GM21576 (cell line): ENCODE measurements at regions not wholly inside any gene's neighbourhood (a gene's known extent, or its start where the extent isn't known, plus 50 kb on each side); places are given as distances from the start of the nearest gene placed in this dataset.
"Not testable (repeated sequence)": the region's sequence is repeated elsewhere in the genome, so short reads cannot be mapped to it uniquely, and the experiment has no call there.

Experiments used
- ATAC-seq: cut with Tn5 transposase; IDR thresholded peaks from one replicate; pipeline ENCODE4 v1.9.1; 2021; ENCODE audit warnings: mild to moderate bottlenecking, moderate library complexity; ENCODE audit not compliant: unreplicated experiment

DNA sequence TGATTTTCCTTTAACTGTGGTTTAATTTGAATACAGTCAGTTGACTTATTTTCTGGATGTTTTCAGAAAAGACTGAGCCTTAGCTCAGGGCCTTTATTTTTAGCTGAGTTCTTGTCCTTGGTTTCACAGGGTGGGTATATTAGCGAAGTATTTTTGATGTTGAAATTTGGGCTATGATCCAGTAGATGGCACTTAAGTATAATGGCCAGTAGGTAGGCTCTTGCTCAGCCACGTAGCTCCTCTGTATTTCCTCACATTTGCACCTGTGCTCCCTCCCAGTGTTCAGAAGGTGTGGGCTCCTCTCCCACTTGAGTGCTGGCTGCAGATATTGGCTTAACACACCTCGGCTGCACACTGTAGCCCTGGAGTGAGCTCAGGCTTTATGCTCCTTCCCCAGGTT is 549.9 kb upstream of the AMOT start:
- no peak for ATAC-seq

DNA sequence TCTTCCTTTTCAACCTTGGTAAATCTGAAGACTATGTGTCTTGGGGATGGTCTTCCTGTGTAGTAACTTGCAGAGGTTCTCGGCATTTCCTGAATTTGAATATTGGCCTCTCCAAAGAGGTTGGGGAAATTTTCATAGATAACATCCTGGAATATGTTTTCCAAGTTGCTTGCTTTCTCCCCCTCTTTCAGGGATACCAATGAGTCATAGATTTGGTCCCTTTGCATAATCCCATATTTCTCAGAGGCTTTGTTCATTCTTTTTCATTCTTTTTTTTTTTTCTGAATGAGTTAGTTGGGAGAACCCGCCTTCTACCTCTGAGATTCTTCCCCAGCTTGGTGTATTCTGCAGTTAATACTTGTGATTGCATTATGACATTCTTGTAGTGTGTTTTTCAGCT is 549.2 kb upstream of the AMOT start:
- no peak for ATAC-seq

DNA sequence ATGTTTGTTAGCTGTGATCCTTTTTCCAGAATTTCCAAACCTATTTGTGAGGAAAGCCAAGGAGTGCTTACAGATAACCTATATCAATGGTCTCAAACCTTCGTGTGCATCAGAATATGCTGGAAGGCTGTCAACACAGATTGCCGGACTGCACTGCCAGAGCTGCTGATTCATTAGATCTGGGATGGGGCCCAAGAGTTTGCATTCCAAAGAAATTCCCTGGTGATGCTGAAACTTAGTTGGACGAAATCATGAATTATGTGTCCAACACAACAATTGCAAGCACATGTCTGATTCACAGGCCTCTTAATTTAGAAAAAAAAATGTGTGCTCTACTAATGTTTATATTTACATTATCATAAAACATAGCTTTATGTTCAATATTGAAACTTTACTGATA is 544.0 kb upstream of the AMOT start:
- ATAC-seq, result no peak

DNA sequence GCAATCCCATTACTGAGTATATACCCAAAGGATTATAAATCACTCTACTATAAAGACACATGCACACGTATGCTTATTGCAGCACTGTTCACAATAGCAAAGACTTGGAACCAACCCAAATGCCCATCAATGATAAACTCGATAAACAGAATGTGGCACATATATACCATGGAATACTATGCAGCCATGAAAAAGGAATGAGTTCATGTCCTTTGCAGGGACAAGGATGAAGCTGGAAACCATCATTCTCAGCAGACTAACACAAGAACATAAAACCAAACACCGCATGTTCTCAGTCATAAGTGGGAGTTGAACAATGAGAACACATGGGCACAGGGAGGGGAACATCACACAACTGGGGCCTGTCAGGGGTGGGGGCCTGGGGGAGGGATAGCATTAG is 532.8 kb upstream of the AMOT start:
- not testable (repeated sequence) for ATAC-seq

DNA sequence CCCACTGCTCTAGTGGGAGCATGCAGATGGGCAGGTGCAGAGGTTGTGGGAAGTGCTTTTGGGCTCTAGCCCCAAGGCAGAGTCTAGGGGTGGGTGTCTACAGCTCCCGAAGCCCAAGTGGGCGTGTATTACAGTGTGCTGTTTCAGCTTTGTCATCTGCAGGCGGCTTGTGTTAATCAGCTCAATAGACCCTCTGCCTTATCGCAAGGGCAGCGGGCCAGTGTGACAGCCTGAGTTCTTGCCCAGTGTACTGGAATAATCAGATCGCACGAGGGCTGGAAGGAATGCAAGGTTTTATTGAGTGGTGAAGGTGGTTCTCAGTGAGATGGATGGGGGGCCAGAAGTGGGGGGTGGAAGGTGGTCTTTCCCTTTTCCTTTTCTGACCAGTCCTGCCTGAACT is 529.4 kb upstream of the AMOT start:
- no peak for ATAC-seq

DNA sequence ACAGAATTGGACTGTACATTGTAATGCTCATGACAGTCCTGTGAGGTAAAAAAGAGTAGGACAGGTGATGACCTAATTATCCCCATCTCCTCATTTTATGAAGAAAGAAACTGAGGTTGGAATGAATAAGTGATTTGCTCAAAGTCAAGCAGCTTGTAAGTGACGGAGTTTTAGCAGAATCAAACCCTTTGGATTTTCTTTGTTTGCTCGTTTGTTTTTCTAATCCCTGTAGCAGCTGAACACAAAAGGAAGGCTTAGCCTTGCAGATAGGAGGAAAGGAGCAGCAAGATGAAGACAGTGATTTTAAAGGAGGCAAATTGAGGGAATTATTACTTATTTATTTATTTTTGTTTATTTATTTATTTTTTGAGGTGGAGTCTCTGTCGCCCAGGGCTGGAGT is 528.4 kb upstream of the AMOT start:
- no peak for ATAC-seq

DNA sequence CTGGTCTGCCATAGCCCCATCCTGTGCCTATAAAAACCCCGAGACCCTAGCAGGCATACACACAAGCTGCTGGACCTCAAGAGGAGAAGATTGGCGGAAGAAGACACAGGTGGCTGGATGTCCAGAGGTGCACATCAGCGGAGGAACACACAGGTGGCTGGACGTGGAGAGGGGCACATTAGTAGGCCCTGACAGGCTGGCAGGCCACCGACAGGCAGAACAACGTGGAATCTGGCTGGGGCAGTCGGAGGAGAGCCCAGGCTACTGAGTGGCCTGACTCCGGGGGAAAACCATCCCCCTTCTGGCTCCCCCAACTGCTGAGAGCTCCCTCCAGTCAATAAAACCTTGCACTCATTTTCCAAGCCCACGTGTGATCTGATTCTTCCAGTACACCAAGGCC is 512.5 kb upstream of the AMOT start:
- ATAC-seq, result no peak

DNA sequence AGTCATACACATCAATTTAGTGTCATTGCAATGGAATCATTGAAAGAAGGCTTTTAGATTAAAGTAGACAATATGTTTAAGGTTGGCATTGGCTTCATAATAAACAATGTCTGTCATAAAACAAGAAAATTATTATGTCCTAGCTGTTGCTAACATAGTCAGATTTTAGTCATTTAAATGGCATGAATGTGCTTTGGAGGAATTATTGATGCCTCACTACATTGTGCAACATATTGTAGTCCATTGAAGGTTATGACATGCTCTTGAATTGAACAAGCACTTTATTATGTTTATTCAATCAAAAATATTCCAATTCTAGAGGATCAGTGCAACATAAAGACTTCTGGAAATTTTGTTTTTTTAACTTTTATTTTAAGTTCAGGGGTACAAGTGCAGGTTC is 489.8 kb upstream of the AMOT start:
- ATAC-seq, result no peak

DNA sequence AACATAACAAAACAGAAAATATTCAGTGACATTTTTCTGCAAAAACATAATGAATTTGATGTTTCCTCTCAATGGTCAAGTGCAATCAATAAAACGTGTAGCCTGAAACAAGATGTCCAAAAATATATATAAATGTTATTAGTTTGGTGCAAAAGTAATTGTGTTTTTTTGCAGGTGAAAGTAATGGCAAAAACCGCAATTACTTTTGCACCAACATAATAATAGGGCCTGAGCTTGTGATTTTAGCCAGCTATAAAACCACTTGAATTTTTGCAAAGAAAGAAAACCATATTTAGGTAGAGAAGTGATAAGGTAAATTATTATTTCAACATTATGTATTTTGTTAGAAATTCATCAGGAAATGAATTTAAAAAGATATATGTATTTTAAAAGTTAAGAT is 475.3 kb upstream of the AMOT start:
- ATAC-seq, result no peak

DNA sequence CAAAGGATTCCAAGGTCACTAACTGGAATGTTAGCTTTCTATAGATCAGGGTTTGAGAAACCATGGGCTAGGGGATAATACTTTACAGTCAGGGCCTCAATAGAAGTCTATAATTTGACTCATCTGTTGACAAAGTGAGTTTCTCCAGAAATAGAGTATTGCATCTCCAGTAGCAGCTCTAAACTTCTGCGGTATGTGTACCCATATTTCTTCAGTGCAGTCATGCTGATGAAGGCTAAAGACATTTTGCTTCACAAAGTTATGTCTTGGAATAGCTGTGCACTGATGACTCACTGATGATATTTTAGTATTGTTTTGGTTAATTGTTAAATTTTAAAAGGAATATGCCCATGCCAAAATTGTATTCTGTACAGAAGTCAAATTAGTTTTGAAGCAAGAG is 464.9 kb upstream of the AMOT start:
- no peak for ATAC-seq

DNA sequence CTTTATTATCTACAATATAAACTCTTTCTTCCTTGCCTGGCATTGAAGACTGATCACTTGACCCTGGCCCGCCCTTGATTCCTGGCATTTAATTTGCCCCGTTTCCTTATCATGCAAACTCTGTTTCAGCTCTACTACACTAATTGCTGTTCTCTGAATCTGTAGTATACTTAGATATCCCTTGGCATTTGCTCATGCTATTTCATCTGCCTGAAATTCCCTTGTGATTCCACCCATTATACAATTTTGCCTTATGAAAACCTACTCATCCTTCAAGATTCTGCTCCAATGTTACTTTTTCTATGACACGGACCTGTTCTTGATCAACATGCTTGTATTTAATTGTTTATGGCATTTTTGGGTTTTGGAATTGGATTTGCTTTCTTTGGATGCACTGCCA is 459.9 kb upstream of the AMOT start:
- no peak for ATAC-seq

DNA sequence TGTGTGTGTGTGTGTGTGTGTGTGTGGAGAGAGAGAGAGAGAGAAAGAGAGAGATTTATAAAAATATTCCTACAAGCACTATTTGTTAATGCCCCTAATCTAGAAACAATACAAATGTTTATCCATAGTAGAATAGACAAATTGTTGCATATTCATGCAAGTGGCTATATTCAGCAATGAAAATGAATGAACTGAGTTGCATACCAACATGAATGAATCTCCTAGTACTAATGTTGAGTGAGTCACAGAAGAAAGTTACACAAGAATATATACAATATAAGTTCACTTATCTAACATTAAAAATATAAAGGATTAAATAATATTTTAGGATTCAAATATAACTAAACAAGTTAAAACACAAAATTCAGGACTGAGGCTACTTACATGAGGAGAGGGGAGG is 456.8 kb upstream of the AMOT start:
- ATAC-seq, result no peak

DNA sequence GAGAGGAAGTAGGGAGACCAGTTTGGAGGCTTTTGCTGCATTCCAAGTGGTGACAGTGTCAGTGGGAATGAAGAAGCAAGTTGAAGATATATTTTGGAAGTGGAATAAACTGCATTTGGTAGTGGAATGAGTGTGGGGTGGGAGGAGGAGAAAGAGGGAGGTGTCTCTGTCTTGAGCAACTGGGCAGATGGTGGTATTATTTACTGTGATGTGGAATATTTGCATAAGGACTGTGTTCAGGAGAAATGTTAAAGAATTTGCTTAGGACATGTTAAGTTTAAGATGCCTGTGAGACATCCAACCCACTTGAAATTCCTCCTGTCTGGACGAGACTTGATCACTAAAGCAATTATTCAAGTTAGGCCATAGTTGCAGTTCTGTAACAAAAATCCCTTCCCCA is 448.9 kb upstream of the AMOT start:
- ATAC-seq, result no peak

DNA sequence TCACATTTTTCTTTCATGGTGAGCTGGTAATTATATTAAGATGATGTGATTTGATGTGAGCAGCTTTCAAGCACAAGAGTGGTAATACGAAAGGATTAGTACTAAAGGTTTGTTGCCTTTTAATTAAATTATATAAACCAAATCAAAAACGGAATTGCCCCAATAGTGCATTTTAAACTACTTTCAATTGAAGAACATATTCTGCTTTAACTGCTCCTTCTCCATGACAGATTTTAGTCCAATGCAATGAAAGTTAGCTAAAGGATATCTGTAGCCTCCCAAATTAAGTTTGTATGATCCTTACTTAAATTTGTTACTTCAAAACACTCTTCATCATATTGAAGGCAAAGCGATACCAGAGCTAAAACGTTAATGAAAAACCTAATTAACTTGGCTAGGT is 447.1 kb upstream of the AMOT start:
- ATAC-seq, result no peak

DNA sequence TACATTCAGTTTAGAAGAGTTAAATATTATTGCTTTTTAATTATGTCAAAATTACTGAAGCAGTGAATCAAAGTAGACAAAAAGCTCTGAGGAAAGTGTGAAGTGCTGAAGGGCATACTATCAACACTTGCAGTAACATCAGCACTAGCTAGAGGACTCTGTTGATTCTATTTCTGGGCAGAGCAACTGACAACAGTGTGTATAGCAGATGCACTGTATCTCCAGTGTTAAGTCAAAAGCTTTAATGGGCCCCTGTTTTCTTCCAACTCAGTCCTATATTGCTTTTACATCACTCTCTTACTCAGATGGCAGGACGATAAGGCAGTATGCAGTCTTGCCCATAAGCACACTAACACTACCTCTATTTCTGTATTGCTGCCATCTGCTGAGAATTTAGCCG is 435.2 kb upstream of the AMOT start:
- ATAC-seq, result no peak

DNA sequence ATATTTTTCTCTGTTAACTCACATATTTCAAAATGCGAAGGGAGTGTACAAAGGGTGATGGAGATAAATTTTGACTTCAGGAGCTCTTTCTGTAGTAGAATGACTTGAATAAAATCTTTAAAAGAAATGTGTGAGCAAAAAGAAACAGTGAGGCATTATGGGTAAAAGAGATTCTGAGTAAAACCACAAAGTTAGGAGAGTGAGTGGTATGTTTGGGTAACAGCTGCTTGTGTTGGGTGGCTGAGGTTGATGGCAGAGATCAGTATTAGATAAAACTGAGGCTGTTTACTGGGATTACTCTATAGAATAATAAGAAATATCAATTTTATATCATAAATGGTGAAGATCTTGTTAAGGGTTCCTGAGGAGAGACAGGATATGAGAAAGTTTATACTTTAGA is 434.2 kb upstream of the AMOT start:
- no peak for ATAC-seq

DNA sequence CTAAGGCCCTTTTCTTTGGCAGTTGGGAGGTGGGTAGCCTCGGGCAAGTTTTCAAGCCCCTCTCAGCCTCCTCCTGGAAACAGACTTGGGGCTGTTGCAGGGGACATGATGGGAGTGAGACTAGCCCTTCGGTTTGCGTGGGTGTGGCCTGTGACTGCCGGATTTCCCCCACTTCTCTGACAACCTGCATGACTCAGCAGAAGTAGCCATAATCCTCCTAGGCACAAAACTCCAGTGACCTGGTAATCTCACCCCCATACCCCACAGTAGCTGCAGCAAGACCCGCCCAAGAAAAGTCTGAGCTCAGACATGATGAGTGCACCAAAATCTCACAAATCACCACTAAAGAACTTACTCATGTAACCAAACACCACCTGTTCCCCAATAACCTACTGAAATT is 433.7 kb upstream of the AMOT start:
- ATAC-seq, result no peak

DNA sequence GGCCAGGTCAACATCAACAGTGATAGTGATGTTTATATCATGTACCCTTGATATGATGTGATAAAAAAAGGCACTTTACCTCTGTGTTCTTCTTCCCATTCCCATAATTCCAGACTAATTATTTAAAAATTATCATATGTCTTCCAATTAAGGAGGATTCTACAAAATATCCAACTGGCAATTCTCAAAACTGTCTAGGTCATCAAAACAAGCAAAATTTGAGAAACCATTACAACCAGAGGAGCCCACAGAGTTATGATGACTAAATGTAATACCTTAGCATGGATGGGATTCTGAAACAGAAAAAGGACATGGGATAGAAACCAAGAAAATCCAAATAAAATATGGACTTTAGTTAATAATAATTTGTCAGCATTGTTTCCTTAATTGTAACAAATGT is 428.6 kb upstream of the AMOT start:
- ATAC-seq, result no peak

DNA sequence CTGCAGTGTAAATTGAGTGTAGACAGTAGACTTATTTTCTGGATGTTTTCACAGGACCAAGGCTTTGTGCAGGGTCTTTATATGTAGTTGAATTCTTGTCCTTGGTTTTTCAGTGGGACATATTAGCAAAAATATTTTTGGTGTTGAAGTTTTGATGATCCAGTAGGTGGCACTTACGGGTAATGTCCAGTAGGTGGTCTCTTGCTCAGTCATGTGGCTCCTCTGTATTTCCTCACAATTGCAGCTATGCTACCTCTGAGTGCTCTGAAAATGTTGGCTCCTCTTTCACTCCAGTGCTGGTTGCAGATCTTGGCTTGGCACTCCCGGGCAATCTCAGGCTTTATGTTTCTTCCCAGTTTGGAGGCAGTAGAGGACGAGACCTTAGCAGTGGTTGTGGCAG is 419.8 kb upstream of the AMOT start:
- ATAC-seq, result no peak

DNA sequence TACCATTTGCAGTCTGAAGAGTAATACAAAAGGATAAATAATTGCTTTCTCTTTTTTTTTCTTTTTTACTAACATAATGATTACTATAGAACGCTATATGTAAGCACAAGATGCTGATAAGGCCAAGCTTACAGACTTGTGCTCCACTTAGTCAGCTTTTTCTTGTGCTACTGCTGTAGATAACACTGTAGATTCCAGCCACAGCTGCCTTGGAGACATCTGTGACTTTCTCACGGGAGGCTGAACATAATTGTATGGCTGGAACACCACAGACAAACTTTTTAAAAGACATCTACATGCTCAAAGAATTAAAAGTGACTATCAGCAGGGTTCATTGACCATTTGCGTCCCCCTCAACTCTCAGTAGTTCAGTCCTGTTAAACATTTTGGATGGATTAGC is 381.7 kb upstream of the AMOT start:
- no peak for ATAC-seq

DNA sequence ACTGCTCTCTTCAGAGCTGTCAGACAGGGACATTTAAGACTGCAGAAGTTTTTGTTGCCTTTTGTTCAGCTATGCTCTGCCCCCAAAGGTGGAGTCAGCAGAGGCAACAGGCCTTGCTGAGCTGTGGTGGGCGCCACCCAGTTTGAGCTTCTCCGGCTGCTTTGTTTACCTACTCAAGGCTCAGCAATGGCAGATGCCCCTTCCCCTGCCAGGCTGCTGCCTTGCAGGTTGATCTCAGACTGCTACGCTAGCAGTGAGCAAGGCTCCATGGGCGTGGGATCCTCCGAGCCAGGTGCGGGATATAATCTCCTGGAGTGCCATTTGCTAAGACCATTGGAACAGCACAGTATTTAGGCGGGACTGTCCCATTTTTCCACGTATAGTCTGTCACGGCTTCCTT is 371.4 kb upstream of the AMOT start:
- no peak for ATAC-seq

DNA sequence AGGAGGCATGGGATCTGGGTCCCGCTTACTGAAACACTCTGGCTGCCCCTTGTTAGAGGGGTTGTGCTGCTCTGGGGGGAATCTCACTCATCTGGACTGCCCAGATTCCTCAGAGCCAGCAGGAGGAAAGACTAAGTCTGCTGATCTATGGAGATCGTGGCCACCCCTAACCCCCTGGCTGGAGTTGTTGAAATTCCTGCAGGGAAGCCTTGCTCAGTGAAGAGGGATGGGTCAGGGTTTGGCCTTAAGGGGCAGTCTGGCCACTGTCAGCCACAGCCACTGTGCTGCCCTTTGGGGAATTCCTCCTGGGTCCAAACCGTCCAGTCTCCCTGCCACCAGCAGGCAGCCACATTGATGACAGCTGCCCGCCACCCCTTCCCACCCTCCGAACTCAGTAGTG is 362.0 kb upstream of the AMOT start:
- ATAC-seq, result no peak

DNA sequence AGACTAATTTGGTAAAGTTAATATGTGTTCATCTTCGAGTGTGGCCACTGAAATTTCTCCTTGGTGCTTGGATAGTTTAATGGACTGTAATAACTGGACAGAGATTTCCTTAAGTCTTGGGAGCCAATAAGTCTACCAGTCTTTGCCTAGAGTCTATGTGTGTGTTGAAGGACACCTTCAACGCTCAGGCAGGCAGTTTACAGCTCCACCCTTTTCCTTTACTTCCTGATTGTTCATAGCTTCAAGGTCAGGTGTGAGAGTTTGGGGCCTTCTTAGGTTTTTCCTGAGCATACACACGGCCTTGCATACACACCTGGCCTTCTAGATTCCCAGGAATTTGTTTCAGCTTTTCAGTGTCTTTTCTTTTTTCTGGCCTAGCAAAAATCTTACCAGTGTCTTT is 355.3 kb upstream of the AMOT start:
- no peak for ATAC-seq

DNA sequence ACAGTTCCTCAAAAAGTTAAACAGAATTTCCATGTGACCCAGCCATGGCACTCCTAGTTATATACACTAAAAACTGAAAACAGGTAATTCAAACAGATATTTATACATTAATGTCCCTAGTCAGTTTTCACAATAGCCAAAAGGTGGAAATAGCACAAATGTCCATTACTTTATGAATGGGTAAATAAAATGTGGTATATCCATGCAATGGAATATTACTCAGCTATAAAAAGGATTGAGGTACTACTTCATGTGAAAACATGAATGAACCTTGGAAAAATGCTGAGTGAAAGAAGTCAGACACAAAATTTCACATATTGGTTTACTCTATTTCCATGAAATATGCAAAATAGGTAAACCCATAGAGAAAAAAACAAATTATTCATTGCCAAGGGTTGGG is 351.8 kb upstream of the AMOT start:
- no peak for ATAC-seq
